RWPE2 (cell line): ENCODE measurements at regions not wholly inside any gene's neighbourhood (a gene's known extent, or its start where the extent isn't known, plus 50 kb on each side); places are given as distances from the start of the nearest gene placed in this dataset.

Experiments
- ATAC-seq: fragments of 200-7000 bp; cut with Tn5 transposase; 3 replicates; pipeline ENCODE4 v1.9.1; 2021; ENCODE audit warnings: low read depth
- DNase-seq: peaks from one replicate; pipeline ENCODE4 v3.0.0-alpha.2; 2020; ENCODE audit warnings: low spot score
- H3K27ac ChIP-seq: fragments of 450-650 bp; 2 replicates; pipeline ENCODE4 v1.5.1; 2017; ENCODE audit warnings: mild to moderate bottlenecking; ENCODE audit not compliant: poor library complexity, severe bottlenecking
- H3K27me3 ChIP-seq: fragments of 250-450 bp; sonication (Bioruptor Pico); 2 replicates; pipeline ENCODE4 v1.5.1; 2021; ENCODE audit warnings: mild to moderate bottlenecking, moderate library complexity; ENCODE audit not compliant: insufficient read depth, poor library complexity, severe bottlenecking
- H3K36me3 ChIP-seq: fragments of 250-450 bp; sonication (Bioruptor Pico); 2 replicates; pipeline ENCODE4 v1.5.1; 2020; ENCODE audit warnings: low read depth, mild to moderate bottlenecking, moderate library complexity
- H3K4me1 ChIP-seq: fragments of 250-450 bp; sonication (Bioruptor Pico); 2 replicates; pipeline ENCODE4 v1.5.1; 2021; ENCODE audit warnings: mild to moderate bottlenecking, moderate library complexity; ENCODE audit not compliant: insufficient read depth, poor library complexity, severe bottlenecking
- H3K4me3 ChIP-seq: fragments of 250-450 bp; sonication (Bioruptor Pico); 2 replicates; pipeline ENCODE4 v1.5.1; 2021; ENCODE audit warnings: mild to moderate bottlenecking, moderate library complexity; ENCODE audit not compliant: severe bottlenecking
- H3K9me3 ChIP-seq: fragments of 250-450 bp; sonication (Bioruptor Pico); 2 replicates; pipeline ENCODE4 v1.5.1; 2021; ENCODE audit warnings: mild to moderate bottlenecking, moderate library complexity; ENCODE audit not compliant: severe bottlenecking
- CTCF ChIP-seq: fragments of 450-650 bp; IDR thresholded peaks from one replicate; pipeline ENCODE4 v1.5.1; 2017; ENCODE audit warnings: mild to moderate bottlenecking, moderate library complexity; ENCODE audit not compliant: poor library complexity, severe bottlenecking

GRCh38 chr10:57018452-57018851 lies 657.4 kb upstream of the ZWINT start:
- H3K36me3 ChIP-seq: no peaks in the 10 kb centered on the region
- H3K27ac ChIP-seq: no peak overlapping the region
- TF ChIP-seq CTCF: no peak
- DNase-seq (no peak), ATAC-seq (no peak)
- no peaks in the 10 kb centered on the region for H3K4me1 ChIP-seq
- H3K4me3 ChIP-seq: no peak overlapping the region
- no peaks in the 10 kb centered on the region for H3K9me3 ChIP-seq
- no peaks in the 10 kb centered on the region for H3K27me3 ChIP-seq

GRCh38 chr10:57017356-57018037 lies 656.4 kb upstream of the ZWINT start:
- Histone ChIP-seq H3K4me3 (no peak overlapping the region), H3K36me3 (no peaks in the 10 kb centered on the region), H3K9me3 (no peaks in the 10 kb centered on the region), H3K27me3 (no peaks in the 10 kb centered on the region), H3K4me1 (no peaks in the 10 kb centered on the region), H3K27ac (no peak overlapping the region)
- ATAC-seq (no peak), DNase-seq (no peak)
- no peak for TF ChIP-seq CTCF

- ATAC-seq (no peak), DNase-seq (no peak)
- Histone ChIP-seq H3K27ac (no peak overlapping the region), H3K27me3 (no peaks in the 10 kb centered on the region), H3K4me1 (no peaks in the 10 kb centered on the region), H3K36me3 (no peaks in the 10 kb centered on the region), H3K9me3 (no peaks in the 10 kb centered on the region), H3K4me3 (no peak overlapping the region)
- TF ChIP-seq CTCF: no peak
Measured at GRCh38 chr10:57015595-57016318, 654.7 kb upstream of the ZWINT start.

GRCh38 chr10:57015187-57015586 lies 654.1 kb upstream of the ZWINT start:
- no peak for DNase-seq
- Histone ChIP-seq H3K9me3 (no peaks in the 10 kb centered on the region), H3K4me3 (no peak overlapping the region), H3K27ac (no peak overlapping the region), H3K36me3 (no peaks in the 10 kb centered on the region), H3K4me1 (no peaks in the 10 kb centered on the region), H3K27me3 (no peaks in the 10 kb centered on the region)
- no peak for TF ChIP-seq CTCF
- ATAC-seq: no peak

GRCh38 chr10:57014758-57015157 lies 653.7 kb upstream of the ZWINT start:
- H3K4me1 ChIP-seq: no peaks in the 10 kb centered on the region
- no peak for TF ChIP-seq CTCF
- no peaks in the 10 kb centered on the region for H3K27me3 ChIP-seq
- H3K9me3 ChIP-seq: no peaks in the 10 kb centered on the region
- H3K27ac ChIP-seq: no peak overlapping the region
- no peak overlapping the region for H3K4me3 ChIP-seq
- ATAC-seq: no peak
- no peak for DNase-seq
- H3K36me3 ChIP-seq: no peaks in the 10 kb centered on the region
